ENCODE measurements at regions not wholly inside any gene's neighbourhood (a gene's known extent, or its start where the extent isn't known, plus 50 kb on each side); places are given as distances from the start of the nearest gene placed in this dataset.
"Not testable (repeated sequence)": the region's sequence is repeated elsewhere in the genome, so short reads cannot be mapped to it uniquely, and the experiment has no call there.

DNA sequence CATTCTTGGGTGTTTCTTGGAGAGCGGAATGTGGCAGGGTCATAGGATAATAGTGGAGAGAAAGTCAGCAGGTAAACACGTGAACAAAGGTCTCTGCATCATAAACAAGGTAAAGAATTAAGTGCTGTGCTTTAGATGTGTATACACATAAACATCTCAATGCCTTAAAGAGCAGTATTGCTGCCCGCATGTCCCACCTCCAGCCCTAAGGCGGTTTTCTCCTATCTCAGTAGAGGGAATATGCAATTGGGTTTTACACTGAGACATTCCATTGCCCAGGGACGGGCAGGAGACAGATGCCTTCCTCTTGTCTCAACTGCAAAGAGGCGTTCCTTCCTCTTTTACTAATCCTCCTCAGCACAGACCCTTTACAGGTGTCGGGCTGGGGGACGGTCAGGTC is 492.6 kb upstream of the ATXN8OS start:
- TF ChIP-seq, protein P1, sequence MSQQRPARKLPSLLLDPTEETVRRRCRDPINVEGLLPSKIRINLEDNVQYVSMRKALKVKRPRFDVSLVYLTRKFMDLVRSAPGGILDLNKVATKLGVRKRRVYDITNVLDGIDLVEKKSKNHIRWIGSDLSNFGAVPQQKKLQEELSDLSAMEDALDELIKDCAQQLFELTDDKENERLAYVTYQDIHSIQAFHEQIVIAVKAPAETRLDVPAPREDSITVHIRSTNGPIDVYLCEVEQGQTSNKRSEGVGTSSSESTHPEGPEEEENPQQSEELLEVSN (IDR thresholded peaks at IDR 0.05), result not testable (repeated sequence)
- not testable (repeated sequence) for TF ChIP-seq YY1 (IDR thresholded peaks at IDR 0.05; ENCODE audit: low read depth, low read length)

All from H1 (cell line).